GM21381 (cell line): ENCODE measurements at regions not wholly inside any gene's neighbourhood (a gene's known extent, or its start where the extent isn't known, plus 50 kb on each side); places are given as distances from the start of the nearest gene placed in this dataset.
A peak's percentile ranks its signal among the peaks of the same experiment; 100 is the strongest.
"Not testable (repeated sequence)": the region's sequence is repeated elsewhere in the genome, so short reads cannot be mapped to it uniquely, and the experiment has no call there.

Source experiments
- ATAC-seq: cut with Tn5 transposase; IDR thresholded peaks from one replicate; pipeline ENCODE4 v1.9.1; 2021; ENCODE audit warnings: mild to moderate bottlenecking, moderate library complexity; ENCODE audit not compliant: unreplicated experiment

DNA sequence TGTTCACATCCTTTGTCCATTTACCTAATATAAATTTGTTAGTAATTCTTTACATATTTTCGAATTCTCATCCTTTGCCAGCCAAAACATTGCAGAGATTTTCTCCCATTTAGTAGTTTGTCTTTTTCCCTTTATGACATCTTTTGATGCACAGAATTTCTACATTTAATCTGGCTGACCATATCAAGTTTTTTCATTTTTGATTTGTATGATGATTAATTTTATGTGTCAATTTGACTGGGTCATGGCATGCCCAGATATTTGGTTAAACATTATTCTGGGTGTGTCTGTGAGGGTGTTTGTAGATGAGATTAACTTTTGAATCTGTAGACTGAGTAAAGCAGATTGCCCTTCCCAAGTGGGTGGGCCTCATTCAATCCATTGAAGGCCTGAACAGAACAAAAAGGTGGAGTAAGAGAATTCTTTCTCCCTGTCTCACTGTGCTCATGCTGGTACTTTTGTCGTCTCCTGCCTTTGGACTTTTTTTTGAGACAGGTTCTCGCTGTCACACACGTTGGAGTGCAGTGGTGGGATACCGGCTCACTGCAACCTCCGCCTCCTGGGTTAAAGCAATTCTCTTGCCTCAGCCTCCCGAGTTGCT lies 72.1 kb upstream of the EPB41L1 start:
- no peak for ATAC-seq

DNA sequence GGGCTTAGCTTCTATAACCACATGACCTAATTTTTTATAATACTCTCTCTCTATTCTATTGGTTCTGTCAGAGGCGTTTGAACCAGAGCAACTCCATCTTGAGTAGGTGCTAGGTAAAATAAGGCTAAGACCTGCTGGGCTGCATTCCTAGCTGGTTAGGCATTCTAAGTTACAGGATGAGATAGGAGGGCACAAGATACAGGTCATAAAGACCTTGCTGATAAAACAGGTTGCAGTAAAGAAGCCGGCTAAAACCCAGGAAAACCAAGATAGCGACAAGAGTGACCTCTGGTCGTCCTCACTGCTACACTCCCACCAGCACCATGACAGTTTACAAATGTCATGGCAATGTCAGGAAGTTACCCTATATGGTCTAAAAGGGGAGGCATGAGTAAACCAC lies 71.3 kb upstream of the EPB41L1 start:
- ATAC-seq, result not testable (repeated sequence)

DNA sequence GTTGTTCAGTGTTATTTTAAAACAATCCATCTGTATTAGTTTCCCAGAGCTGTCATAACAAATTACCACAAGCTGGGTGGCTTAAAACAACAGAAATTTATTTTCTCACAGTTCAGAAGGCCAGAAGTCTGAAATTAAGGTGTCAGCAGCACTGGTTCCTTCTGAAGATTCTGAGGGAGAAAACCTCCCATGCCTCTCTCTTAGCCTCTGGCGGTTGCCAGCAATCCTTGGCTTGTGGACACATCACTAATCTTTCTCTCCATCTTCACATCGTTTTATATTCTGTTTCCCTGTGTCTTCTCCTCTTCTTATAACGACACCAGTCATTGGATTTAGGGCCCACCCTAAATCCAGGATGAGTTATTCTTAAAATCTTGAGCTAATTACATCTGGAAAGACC lies 70.2 kb upstream of the EPB41L1 start:
- no peak for ATAC-seq

DNA sequence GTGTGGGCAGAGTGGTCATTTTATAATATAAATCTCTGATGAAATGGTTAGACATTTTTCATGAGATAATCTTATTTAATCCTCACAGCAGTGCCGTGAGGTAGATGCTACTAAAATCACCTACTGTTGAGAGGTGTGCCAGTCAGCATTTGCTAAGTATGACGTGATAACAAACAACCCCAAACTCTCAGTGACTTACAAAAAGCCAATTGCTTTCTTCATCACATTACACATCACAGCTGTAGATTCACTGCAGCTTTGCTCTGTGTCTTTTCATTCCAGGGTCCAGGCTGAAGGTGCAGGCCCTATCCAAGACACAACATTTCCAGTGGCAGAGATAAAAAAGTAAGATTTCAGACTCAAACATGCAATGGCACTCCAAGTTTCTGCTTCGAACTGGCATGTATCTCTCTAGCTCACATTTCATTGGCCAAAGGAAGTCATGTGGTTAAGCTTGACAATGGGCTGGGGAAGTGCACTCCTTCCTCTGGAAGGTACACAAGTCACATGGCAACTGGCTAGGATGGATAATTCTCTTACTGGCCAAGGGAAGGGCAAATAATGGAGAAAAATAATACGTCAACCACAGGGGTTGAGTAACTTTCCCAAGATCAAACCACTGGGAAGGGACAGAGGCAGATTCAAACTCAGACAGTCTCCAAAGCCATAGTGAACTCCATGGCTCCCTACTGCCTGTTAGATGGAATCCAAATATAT lies 69.5 kb upstream of the EPB41L1 start:
- ATAC-seq, result no peak

DNA sequence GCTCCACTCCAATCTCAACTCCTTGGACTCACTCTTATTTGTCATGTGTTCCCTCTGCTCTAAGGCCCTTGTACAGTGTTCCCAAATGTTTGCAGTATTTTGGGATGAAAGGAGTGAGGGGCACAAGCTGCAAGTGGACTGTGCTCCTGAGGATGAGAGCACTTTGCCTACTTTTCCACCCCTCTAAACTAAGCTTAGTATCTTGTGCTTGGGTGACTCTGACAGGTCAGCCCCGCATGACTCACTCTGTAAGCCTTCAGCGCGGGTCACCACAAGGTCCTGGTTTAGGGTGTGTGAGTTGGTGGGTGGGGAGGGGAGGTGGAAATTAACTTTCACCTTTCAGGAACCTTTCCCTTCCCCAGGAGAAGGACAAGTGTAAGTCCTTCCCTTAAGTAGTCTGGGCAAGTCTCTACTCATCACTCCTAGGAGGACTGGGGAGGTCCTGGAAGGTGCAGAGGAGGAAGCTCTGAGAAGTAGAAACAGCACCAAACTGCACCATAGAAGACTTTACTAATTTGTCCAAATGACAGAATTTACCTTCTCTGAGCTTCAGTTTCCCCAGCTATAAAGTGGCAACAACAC lies 68.8 kb upstream of the EPB41L1 start:
- no peak for ATAC-seq

DNA sequence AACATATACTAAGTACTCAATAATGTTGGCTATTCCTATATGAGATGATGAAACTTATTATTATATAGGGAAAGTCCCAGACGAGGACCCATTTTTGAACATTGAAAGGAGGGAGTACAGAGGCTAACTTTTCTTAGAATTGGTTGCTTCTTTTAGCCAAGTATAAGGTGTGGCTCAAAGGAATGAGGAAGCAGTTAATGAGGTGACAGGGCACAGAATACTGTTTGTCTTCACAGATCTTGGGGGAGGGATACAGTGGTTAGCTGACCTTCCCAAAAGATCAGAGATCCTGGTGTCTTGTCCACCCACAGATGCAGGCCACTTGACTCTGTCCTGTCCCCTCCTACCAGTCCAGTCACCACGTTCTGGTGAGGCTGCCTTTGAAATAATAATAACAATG lies 67.8 kb upstream of the EPB41L1 start:
- no peak for ATAC-seq

DNA sequence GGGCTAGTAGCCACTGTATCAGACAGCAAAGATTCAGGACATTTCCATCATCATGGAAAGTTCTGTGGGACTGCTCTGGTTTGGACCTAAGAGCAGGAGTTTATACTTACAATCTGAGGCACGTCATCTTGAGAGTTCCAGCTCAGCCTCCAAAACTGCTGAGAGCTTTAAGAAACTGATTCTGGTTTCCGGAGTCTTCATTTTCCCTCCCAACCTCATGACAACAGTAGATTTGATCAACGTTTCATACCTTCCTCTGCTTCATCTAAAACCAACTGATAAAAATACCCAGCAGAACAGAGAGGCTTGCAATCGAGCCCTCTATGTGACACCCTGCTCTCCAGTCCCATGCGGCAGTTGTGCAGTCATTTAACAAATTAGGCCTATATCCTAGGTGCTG lies 64.3 kb upstream of the EPB41L1 start:
- no peak for ATAC-seq

DNA sequence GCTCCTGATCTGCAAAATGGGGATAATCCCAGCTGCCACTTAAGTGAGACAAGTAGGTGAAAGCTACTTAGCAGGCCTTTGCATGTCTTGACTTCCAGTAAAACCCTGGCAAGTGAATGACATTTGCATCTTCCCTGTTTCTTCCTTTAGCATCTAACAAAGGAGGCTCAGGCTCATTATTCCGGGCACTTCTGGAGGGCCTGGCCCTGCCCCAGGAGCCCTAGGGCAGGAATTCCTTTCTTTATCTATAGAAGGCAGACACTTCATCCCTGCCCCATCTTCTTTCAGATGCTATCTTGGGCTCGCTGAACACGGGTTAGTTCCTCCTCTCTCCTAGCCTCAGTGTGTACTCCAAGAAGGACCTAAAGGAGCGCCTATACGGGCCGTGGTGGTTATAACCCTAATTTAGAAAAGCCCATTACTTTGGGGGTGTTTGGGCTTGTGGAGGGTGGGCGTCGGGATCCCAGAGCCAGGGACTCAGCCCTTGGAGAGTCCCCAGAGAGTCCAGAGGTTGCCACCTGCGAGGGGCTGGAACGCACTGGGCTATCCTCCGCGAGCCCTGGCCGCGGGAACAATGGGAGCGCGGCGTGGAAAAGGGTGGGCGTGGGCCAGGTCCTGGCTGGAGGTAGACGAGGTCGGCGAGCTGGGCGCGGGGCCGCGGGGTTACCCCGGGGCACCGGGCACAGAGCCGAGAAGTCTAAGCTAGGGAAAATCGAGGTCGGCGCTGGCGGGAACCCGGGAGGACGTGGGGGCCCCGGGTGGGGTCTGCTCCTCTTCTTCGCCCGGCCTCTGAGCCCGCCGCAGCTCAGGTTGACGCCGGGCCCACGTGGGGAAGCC lies 62.8 kb upstream of the EPB41L1 start:
- ATAC-seq, result no peak

DNA sequence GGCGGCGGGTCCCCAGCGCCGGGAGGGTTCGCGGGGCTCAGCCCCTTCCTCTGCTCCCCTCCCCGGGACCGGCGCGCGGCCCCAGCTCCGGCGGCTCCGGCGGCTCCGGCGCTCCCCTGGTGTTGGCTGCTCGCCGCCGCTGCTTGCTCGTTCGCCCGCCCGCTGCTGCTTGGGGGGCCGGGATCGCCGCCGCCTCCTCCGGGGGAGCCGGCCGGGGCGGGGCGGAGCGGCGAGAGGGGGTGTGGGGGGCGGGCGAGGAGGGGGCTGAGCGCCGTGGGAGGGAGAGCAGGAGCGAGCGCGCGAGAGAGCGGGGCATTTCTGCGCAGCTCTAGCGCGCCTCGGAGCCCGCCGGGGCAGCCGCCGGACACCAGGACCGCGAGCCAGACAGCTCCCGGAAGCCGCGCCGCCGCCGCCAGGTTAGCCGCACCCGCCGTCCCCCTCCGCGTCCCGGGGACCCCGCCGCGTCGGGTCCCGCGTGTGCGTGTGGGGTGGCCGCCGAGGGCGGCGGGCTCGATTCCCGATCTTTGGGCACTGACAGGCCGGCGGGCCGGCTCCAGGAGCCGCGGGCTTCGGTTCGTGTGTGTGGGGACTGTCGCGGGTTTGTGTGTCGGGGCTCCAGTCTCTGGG lies 62.0 kb upstream of the EPB41L1 start:
- no peak for ATAC-seq

DNA sequence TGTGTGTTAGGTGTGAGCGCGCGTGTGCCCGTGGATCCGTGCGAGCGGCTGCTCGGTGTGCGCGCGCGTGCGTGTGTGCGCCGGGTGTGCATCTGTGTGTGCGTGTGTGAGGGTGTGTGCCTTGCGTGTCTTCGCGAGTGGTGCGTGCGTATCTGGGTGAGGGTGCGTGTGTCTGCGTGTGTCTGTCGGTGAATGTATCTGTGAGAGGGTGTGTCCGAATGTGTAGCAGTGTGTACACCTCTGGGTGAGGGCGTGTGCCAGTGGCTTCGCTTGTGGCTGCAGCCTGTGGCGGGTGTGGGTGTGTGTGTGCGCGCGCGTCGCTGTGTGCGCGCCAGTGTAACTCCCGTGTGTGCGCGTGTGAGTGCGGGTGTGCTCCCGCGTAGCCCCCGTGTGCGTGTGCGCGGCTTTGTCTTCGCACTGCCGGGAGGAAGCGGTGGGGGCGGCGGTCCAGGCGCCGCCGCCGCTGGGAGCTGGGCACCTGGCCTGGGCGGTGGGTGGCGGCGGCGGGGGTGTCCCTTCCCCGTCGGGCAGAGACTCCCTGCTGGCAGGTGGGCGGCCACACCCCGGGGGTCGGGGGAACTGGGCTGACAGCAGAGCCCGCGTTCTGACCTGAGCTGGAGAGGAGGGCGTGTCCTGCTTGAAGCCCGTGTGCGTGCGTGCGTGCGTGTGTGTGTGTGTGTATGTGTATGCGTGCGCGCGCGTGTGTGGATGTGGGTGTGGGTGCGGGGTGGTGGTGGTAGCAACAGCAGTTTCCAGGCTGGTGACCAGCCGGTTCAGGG lies 61.3 kb upstream of the EPB41L1 start:
- ATAC-seq, result no peak

DNA sequence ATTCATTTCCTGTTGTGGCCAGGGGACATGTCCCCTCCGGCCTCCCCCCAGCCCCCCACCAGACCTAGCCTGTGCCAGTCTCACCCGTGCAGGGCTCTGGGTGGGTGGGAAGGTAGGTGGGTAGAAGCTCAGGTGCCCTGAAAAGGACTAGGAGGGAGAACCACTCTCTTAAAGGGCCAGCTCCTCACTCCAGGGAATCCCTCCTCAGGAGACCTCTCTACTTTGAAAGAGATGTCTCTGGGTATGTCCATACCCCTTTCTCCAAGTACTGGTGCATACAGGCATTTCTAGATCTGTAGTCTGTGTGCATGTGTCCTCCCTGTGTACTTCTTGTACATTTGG lies 60.8 kb upstream of the EPB41L1 start:
- no peak for ATAC-seq

DNA sequence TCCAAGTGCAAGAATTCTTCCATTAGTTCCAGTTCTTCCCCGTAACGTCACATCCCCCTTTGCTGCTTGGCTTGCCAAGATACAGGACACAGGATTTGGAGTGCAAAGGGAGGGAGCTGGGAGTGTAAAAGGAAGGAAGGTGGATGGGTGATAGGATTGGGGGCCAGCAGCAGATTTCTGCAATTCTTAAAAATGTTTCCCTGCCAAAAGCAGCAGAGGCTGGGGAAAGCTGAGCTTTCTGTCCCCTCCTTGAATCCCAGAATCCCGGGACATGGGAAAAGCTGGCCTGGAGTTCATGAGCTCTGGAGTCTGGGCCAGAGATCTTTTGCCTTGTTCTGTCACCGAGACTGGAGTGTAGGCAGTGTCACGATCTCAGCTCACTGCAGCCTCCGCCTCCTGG lies 60.0 kb upstream of the EPB41L1 start:
- ATAC-seq, result no peak

DNA sequence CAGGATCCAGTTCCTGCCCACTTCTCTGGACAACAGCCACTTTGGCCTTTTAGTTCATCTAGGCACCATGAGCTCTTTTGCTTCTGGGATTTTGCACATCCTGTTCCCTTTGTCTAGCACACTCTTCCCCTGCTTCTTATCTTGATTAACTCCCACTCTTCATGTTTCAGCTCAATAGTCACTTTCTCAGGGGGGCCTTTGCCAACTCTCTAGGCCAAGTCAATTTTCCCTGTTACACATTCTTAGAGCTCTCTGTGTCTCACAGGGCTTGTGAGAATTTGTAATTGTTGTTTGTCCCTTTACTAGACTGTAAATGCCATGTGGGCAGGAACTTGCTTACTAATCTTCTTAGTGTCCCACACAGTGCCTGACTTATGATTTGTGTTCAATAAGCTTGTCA lies 58.1 kb upstream of the EPB41L1 start:
- no peak for ATAC-seq

DNA sequence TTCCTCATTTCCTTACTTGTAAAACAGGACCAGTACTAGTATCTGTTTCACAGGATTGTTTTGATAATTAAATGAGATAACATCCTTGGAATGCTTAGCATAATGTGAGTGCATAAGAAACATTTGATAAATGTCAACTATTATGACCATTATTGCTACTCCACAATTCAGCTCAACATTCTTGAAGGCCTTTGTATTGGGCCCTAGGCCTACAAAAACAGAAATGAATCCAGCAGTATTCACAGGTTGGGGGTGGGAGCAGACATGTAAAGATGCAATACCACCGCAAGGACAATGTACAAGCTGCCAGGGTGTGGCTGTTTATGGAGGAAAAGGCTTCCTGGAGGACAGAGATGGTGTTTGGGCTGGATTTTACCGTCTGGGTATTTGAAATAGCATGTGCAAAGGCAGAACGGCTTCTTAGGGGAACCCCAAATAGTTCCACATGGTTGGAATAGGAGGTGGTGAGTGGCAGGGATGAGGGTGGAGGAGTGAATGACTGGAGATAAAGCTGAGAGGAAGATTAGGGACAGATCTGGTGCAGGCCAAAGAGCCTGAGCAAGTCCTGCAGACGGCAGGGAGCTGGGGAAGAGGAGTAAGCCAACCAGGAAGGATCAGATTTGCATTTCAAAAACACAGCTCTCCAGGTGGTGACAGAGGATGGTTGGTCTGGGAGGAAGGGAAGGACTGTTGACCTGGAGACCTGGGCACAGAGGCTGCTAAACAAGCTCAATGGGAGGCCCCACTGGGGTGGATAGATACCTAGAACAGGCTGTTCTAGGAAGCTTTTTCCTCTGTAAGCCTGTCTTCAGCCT lies 57.0 kb upstream of the EPB41L1 start:
- no peak for ATAC-seq

DNA sequence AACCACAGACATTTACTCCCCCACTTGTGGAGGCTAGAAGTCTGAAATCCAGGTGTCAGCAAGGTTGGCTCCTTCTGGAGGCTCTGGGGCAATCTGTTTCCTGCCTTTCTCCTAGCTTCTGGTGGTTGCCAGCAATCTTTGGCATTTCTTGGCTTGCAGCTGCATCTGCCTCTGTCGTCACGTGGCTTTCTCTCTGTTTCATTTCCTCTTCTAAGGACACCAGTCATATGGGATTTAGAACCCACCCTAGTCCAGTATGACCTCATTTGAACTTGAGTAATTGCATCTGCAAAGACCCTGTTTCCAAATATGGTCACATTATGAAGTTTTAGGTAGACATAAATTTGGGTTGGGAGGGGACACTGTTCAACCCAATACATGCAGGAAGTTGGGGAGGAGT lies 56.2 kb upstream of the EPB41L1 start:
- ATAC-seq, result peak; percentile 63

DNA sequence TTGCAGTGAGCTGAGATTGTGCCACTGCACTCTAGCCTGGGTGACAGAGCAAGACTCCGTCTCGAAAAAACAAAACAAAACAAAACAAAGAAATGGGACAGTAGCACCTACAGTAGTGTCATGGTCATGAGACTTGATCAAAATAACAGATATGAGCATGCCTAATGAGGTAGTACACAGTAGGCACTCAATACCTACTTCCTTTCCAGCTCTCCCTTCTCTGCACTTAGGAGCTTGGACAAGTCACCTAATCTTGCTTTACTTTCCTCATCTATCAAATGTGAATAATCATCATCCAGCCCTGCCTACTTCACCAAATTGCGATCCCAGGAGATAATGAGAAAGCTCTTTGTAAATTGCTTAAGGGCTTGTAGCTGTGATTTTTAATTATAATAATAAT lies 55.4 kb upstream of the EPB41L1 start:
- no peak for ATAC-seq

DNA sequence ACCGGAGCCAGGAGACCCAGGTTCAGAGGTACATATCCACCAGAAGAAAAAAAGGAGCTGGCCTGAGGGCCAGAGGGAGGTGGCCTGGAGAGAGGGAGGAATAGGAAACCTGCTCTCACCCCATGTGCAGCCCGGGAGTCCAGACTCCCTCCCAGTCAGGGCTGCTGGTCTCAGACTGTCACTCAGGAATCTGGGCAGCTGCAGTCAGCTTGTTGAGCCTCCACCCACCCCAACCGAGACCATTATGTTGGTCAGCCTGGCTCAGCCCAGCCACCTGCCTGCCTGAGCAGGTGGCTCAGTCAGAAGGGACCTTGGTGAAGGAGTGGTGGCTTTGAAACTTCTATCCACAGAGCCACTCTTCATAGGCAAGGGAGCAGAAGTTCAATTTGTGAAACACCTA lies 53.3 kb upstream of the EPB41L1 start:
- no peak for ATAC-seq

DNA sequence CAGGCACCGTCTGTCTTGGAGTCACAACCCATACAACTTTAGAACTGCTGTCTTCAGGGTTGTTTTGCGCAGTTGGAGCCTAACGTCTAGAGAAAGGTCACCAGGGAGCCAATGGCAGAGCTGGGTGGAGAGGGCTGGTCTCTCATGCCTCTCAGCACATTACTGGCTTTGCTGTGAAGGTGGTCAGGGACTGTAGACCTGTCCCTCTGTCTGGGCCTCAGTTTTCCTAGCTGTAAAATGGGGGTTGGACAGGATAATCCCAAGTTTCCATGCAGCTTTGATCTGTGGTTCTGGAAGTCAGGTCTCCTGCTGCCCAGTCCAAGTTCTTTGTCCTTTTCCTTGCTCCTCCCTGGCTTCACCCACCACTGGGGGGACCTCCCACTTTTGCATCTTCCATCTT lies 52.2 kb upstream of the EPB41L1 start:
- no peak for ATAC-seq

DNA sequence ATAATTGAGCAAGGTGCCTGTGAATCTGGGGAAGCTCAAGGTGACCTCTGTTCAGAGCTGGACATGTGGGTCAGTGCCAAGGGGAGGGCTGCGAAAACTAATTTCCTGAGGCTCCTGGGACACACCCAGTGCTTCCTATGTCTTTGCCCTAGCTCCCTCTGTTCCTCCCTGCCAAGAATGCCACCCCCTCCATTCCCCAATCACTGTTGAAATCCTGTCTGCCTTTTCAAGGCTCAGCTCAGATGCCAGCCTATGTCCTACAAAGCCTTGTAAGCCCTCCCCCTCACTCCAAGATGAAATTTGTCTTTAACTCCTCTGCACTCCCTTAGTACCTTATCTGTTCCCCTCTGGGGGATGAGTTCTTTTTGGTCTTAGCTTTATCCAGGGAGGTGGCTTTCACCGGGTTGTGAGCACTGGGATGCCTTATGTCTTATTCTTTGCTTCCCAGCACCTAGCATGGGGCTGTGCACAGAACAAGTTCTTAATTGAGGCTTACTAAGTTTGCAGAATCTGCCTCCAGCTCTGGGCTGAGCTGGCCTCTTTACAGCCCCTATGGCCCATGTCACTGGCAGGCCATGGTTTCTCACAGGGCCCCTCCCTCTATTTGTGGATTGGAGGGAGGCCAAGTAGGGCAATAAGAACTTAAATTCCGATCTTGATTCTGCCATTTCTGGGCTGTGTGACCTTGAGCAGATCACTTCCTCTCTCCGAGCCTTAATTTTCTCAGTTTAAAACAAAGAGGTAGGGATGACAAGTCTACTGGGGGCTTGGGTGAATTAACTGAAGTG lies 51.5 kb upstream of the EPB41L1 start:
- no peak for ATAC-seq
